Right atrium auricular region (tissue), 2 donors: ENCODE measurements at regions not wholly inside any gene's neighbourhood (a gene's known extent, or its start where the extent isn't known, plus 50 kb on each side); places are given as distances from the start of the nearest gene placed in this dataset.

Experiments used
- DNase-seq: peaks from one replicate; pipeline ENCODE4 v3.0.0-alpha.2; 2019; ENCODE audit warnings: low spot score
- H3K27ac ChIP-seq, 2 donors: fragments of 200-600 bp; sonication (generic); 1 replicate in 1 of 2; 2 replicates in 1 of 2; pipeline ENCODE4 v1.5.1; 2016 to 2019
- H3K27me3 ChIP-seq, 2 donors: fragments of 200-600 bp; sonication (generic); one replicate each; pipeline versions ENCODE4 v1.5.1 to v1.6.0; 2017 to 2019
- H3K36me3 ChIP-seq: fragments of 200-600 bp; sonication (generic); one replicate; pipeline ENCODE4 v1.5.1; 2016
- H3K4me1 ChIP-seq, 2 donors: fragments of 200-600 bp; sonication (generic); one replicate each; pipeline versions ENCODE4 v1.5.1 to v1.6.0; 2017 to 2019
- H3K4me3 ChIP-seq, 2 donors: fragments of 200-600 bp; sonication (generic); 1 replicate in 1 of 2; 2 replicates in 1 of 2; pipeline ENCODE4 v1.5.1; 2017 to 2019; ENCODE audit warnings: mild to moderate bottlenecking in 1 of 2, moderate library complexity in 1 of 2
- H3K9me3 ChIP-seq, 2 donors: fragments of 200-600 bp; sonication (generic); one replicate each; pipeline ENCODE4 v1.5.1; 2019
- CTCF ChIP-seq, 2 donors: fragments of 200-600 bp; sonication (generic); IDR thresholded peaks; one replicate each; pipeline ENCODE4 v1.5.1; 2019; ENCODE audit warnings: antibody characterized with exemption in 2 of 2

DNA sequence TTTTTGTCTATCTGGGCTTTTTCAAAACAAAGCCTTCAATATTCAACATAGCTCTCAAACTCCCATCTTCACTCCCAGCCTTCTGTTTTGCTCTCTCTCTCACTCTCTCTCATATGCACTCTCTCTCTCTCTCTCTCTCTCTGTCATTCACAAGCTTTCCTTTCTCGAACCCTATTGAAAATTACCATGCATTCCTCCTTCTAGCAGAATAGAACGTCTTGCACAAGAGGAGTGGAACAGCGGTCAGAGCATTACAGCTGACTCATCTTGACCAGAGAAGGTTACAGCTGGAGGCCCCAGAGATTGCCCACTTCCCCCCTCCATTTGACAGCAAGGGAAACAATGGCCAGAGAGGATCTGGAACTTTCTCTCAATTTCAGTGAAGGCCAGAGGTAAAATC is 51.0 kb upstream of the LIFR start:
- Histone ChIP-seq H3K27me3 (no peaks in the 10 kb centered on the region), H3K4me1 (peaks cover 0 to under 1% of the 10 kb centered on the region in 2 donors), H3K27ac (no peak overlapping the region), H3K9me3 (no peaks in the 10 kb centered on the region), H3K4me3 (no peak overlapping the region), H3K36me3 (no peaks in the 10 kb centered on the region)
- no peak for DNase-seq
- no peak for TF ChIP-seq CTCF (IDR thresholded peaks at IDR 0.05)

GRCh38 chr5:38607930-38608564 is 51.6 kb upstream of the LIFR start:
- no peak for TF ChIP-seq CTCF (IDR thresholded peaks at IDR 0.05)

DNA sequence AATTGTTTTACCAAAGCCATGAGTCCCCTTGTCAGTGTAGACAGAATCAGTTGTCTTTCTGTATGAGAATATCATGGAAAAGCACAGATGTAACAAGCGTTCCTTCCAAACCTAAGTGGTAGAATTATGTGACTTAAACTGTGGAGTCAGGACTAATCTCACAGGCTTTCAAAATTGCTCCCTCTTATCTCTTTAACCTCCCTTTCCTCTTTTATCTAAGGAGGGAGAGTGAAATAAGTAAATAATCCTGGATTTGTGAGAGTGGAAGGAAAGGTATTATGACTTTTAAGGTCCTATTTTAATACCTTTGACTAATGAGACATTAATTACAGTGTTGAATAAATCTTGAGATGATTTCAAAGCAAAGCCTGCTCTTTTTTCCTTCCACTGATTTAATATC is 52.4 kb upstream of the LIFR start:
- no peak for DNase-seq

More at GRCh38 chr5:38607930-38608564, 51.6 kb upstream of the LIFR start:
- Histone ChIP-seq H3K4me3 (no peak overlapping the region), H3K4me1 (no peaks in the 10 kb centered on the region), H3K27me3 (no peaks in the 10 kb centered on the region), H3K36me3 (no peaks in the 10 kb centered on the region), H3K27ac (no peak overlapping the region), H3K9me3 (no peaks in the 10 kb centered on the region)
- DNase-seq, result no peak

DNA sequence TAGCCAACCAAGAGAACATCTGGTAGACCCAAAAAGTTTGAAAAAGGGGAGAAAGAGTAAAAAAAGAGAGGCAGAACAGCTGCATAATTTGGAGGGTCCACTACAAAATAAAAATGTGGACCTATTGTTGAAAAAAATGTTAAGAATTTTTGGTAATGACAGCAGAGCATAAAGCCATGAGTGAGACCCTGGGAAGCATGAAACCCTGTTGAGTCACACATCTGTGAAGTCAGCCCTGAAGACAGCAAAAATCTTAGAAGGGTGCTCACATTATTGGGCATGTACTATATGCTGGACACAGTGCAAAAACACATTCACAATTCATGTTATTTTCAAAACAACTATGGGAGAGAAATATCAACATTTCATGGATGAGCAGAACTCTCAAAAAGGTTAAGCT is 56.4 kb upstream of the LIFR start:
- no peak for TF ChIP-seq CTCF (IDR thresholded peaks at IDR 0.05)

More for the DNA sequence above, 52.4 kb upstream of the LIFR start:
- TF ChIP-seq CTCF (IDR thresholded peaks at IDR 0.05), result no peak
- Histone ChIP-seq H3K4me3 (no peak overlapping the region), H3K36me3 (no peaks in the 10 kb centered on the region), H3K9me3 (no peaks in the 10 kb centered on the region), H3K27me3 (no peaks in the 10 kb centered on the region), H3K4me1 (no peaks in the 10 kb centered on the region), H3K27ac (peak overlapping the region in 1 of 2 donors; percentile 24)

DNA sequence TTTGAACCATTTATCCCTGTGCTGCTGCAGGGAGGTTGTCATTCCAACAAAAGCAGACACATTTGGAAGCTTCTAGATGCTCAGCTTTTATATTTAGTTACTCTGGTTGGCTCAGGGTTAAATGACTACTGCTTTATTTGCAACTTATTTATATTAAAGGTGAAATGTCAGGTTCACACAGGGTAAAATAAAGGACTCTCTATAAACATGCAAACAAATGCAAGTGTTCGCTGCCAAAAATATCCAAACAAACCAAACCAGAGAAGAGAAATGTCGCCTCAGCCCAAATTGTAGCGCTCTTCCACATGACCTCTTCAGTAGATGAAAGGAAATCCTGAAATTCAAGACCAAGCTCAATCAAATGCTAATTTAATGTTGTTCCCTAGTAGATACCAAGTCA is 57.0 kb upstream of the LIFR start:
- TF ChIP-seq CTCF (IDR thresholded peaks at IDR 0.05), result no peak
- Histone ChIP-seq H3K36me3 (no peaks in the 10 kb centered on the region), H3K27ac (no peak overlapping the region), H3K9me3 (peaks cover 0 to 6% of the 10 kb centered on the region in 2 donors), H3K4me1 (peaks cover 0 to 16% of the 10 kb centered on the region in 2 donors), H3K27me3 (no peaks in the 10 kb centered on the region), H3K4me3 (no peak overlapping the region)
- DNase-seq, result no peak

More for the DNA sequence above, 56.4 kb upstream of the LIFR start:
- Histone ChIP-seq H3K4me3 (no peak overlapping the region), H3K27ac (no peak overlapping the region), H3K9me3 (no peaks in the 10 kb centered on the region), H3K4me1 (peaks cover 0 to 16% of the 10 kb centered on the region in 2 donors), H3K36me3 (no peaks in the 10 kb centered on the region), H3K27me3 (no peaks in the 10 kb centered on the region)
- no peak for DNase-seq
